GM21825 (cell line): ENCODE measurements at regions not wholly inside any gene's neighbourhood (a gene's known extent, or its start where the extent isn't known, plus 50 kb on each side); places are given as distances from the start of the nearest gene placed in this dataset.

Experiments used
- ATAC-seq: cut with Tn5 transposase; IDR thresholded peaks from one replicate; pipeline ENCODE4 v1.9.1; 2021; ENCODE audit warnings: mild to moderate bottlenecking, moderate library complexity; ENCODE audit not compliant: unreplicated experiment

DNA sequence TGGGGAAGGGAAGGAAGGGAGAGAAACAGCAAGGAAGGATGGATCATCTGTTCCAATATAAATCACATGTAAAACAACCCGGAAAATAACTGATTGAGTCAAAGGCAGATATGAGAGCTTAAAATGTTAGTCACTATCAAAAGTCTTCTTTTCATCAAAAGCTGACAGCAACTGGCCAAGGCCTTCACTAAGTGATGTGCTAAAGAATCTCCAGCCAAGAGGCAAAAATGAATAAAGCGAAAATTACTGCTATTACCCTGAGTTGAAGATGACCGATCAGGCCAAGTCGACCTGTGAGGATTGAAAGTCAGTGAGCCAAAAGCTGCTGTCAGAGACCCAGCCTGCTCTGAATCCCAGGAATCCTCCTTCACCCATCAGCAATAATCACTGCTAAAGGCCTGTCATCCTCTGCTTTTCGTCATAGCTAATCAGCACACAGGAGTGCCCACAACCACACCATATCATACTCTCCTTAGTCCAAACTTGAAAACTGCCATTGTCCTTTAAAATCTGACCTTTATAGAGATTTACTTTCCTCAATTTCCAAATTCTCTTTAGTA lies 736.9 kb downstream of the TLE1 start:
- ATAC-seq, result no peak

DNA sequence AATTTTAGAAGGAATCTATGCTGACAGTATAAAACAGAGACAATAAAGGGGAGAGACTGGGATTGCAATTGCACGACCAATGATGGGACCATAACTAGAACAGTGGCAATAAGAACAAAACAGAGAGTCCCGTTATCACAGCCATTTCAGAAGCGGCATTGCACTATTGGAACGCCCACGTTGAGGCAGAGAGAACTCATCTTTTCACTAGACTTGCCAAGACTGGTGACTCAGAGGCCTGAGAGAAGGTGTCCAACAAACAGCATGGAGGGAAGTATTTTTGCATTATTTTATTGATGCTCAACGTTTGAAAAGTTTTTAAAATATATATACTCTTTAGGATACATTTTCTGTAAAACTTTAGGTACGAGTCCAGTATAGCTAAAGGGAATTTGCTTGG lies 737.7 kb downstream of the TLE1 start:
- no peak for ATAC-seq

DNA sequence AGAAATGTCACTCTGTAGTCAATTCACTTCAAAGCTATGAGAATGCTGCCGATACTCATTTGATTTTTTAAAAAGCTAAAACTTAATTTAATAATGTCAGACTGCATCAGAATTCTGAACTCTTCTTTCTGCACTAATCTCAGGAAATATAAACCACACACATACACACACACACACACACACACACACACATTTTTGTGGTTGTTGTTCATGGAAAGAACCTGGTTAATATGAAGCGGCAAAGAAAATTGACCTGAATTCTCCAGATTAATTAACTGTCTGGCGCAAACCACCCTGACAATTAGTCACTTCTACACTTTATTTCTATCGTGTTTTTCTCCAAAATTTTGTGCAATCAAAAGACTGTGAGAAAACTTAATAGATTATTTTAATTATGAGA lies 740.5 kb downstream of the TLE1 start:
- no peak for ATAC-seq

- ATAC-seq, result no peak
Measured at GRCh38 chr9:80948066-80948465, 741.3 kb downstream of the TLE1 start.

DNA sequence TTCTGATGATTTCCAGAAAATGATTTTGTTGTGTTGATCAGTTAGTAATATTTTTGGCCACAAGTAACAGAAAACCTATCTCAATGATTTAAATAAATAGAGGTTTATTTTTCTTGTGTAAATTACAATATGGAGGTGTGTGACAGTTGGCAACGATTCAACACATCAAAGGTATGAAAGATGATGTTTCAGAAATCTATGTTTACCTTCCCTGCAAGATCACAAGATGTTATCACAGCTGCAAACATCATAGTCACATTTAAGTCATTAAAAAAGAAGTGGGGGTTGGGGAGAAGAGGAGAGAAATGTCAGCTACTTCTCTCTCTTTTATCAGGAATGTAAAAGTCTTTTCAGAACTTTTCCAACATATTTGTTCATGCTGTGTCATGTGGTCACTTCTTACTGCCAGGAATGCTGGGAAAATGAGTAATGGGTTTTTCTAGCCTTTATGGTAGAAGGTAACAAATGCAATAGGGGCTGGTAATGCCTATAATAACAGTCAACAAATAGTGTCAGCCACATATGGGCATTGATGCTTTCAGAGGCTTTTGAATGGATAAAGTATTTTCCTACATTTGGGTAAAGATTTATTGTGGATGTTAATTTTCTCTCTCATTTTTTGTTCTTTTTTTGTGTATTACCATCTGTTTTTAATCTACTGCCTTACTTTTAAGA lies 742.7 kb downstream of the TLE1 start:
- no peak for ATAC-seq

DNA sequence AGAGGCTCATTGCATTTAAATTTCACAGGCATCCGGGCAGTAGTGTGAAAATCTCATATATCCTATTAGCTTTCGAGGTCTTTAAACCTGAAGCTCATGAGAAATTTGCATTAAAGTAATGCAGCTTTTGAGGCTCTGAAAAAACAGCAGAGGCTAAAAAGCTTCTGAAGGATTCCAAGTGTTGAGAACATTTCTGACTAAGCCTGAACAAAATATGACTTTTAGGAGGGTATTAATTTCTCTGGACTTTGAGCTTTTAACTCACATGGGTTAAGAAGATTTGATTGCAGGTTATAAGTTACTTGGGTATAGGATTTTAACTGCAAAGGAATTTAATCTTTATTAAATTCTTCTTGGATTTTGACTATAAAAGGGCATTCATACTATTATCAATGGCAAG lies 743.9 kb downstream of the TLE1 start:
- no peak for ATAC-seq

GRCh38 chr9:80937645-80938044 lies 751.7 kb downstream of the TLE1 start:
- ATAC-seq, result no peak

- no peak for ATAC-seq
Measured at GRCh38 chr9:80934095-80934494, 755.3 kb downstream of the TLE1 start.

- ATAC-seq, result no peak
Measured at GRCh38 chr9:80932947-80933780, 756.2 kb downstream of the TLE1 start.

DNA sequence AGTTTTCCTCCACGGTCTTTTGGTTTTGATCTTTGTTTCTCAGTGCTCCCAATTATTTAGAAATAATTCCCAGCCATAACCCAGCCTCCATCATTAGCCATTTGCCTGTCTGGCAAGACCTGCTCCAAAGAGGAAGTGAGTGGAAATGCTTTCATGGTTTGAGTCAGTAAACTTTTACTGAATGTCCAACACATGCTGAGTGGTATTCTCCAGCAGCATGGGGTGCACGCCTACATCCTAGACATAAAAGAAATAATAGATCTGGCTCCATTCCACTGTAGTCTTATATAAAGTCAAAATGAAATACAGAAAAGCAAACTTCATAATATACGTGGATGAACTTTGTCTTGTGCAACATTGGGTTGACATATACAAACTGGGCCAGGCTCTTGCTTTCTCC lies 757.2 kb downstream of the TLE1 start:
- ATAC-seq, result no peak

- ATAC-seq, result no peak
Measured at GRCh38 chr9:80931163-80931562, 758.2 kb downstream of the TLE1 start.

GRCh38 chr9:80928697-80929096 lies 760.6 kb downstream of the TLE1 start:
- ATAC-seq, result no peak

- no peak for ATAC-seq
Measured at GRCh38 chr9:80926611-80927010, 762.7 kb downstream of the TLE1 start.

GRCh38 chr9:80922544-80922943 lies 766.8 kb downstream of the TLE1 start:
- no peak for ATAC-seq

DNA sequence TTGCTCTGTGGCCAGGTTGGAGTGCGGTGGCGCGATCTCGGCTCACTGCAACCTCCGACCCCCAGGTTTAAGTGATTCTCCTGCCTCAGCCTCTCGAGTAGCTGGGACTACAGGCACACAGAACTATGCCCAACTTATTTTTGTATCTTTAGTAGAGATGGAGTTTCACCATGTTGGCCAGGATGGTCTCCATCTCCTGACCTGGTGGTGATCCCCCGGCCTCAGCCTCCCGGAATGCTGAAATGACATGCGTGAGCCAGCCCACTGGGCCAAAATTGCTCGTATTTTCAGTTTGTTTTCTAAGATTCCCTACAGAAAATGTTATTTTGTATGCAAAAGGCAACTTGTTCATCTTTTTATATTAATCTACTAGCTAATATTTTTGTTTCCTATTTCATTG lies 782.6 kb downstream of the TLE1 start:
- ATAC-seq, result no peak

- no peak for ATAC-seq
Measured at GRCh38 chr9:80899208-80899607, 790.1 kb downstream of the TLE1 start.

DNA sequence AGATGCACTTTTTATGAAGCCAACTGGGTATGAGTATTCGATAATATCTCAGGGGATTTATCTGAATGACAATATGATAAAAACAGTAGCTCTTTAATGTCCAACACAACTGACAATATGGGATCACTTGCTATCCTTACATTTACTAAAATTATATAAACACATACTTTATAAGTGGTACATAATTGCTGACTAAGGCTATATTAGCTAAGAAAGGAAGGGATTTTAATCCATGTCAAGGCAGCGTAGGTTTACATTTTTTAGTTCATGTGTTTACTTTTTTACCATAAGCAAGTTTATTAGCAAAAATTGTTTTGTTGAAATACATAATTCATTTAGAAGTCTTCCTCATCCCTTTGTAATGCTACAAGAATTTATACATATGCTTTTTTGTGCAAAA lies 796.2 kb downstream of the TLE1 start:
- ATAC-seq, result no peak

- no peak for ATAC-seq
Measured at GRCh38 chr9:80892703-80893102, 796.6 kb downstream of the TLE1 start.

DNA sequence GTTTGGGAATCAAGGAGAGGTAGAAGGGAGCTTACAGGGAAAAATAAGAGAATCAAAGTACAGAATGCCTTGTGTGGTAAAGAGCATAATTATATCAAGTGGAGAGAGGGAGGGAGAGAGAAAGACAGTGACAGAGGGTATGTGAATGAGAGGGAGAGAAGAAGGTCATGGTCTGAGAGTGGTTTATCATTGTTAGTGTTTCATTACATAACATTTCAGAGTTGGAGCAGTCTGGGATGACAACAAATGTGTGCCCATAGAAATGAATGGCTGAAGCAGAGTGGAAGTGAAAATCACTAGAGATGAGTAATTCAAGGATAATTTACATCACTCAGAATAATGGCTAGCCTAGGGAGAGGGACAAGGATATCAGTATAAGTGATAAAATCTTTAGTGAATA lies 799.2 kb downstream of the TLE1 start:
- no peak for ATAC-seq

- ATAC-seq, result no peak
Measured at GRCh38 chr9:80885894-80886293, 803.5 kb downstream of the TLE1 start.

GRCh38 chr9:80883826-80884579 lies 805.3 kb downstream of the TLE1 start:
- no peak for ATAC-seq
